HG03108 (cell line): ENCODE measurements at regions not wholly inside any gene's neighbourhood (a gene's known extent, or its start where the extent isn't known, plus 50 kb on each side); places are given as distances from the start of the nearest gene placed in this dataset.

Experiments used
- ATAC-seq: cut with Tn5 transposase; IDR thresholded peaks from one replicate; pipeline ENCODE4 v1.9.1; 2021; ENCODE audit warnings: moderate library complexity; ENCODE audit not compliant: unreplicated experiment

DNA sequence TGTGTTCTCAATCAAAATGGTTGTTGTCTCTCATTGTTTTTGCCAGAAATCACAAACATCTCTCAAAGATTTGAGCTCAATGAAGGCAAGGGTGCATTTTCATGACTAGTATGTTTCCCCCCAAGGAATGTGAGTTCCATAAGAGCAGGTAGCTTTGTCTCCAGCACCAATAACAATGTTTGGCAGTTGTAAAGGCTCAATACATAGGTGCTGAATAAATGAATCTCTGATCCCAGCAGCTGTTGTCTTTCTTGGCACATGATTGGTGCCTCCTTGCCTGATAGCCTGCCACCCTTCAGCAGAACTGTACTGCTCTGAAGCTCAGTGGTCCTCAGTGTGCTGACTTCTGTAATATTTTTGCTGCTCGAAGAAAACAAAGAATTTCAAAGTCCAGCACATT is 103.1 kb upstream of the CDH11 start:
- ATAC-seq, result no peak

- no peak for ATAC-seq
Measured at GRCh38 chr16:65224471-65224870, 102.6 kb upstream of the CDH11 start.

DNA sequence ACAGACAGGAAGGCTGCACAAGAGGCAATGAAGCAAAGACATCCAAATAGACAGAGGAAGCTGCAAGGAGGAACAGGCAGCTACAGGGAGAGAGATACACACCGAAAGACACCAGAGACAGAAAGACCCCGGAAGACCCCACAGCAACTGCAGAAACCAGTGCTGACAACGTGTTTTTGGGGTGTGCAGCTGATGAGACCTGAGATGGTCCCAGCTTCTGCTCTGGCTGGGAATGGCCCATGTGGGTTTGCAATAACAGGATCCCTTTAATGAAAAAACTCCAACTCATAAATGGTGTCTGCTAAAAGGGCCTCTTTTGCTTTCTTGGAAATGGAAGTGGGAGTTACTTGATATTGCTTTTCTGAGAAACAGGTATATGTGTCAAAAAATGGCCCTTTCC is 101.5 kb upstream of the CDH11 start:
- ATAC-seq, result no peak

DNA sequence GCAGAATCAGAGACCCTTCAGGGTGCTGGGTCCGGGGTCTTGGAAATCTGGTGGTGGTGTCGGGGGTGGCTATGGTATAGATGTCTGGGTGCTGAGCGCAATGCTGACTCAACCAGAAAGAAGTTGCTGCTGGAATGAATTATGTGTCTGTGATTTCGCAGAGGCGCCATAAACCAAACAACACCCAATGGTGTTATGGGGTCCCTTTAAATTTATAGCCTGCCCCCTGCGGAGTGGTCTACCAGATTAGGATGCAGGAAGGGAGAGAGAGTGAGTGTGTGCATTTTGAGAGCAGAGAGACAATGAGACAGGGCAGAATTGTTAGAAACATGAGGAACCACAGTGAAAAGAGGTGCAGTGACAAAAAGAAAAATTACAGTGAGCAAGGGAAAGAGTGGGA is 100.7 kb upstream of the CDH11 start:
- no peak for ATAC-seq

DNA sequence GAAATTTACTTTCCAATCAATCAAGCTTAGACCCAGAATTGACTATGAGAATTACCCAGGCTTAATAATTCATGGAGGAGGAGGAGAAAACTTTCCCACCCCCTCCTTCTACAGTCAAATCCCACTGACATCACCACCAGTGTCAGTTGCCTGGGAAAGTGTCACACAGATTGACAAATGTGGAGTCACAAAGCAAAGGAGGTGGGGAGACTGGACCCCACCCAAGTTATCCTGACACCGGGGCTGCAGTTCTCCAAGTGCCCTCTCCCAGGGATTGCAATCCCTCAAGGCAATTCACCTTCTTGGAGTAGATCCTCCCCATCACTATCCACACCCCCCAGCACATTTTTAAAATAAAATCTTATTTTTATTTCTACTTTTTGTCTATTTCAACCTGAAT is 100.2 kb upstream of the CDH11 start:
- ATAC-seq, result no peak

GRCh38 chr16:65219786-65220185 is 97.9 kb upstream of the CDH11 start:
- ATAC-seq, result no peak

DNA sequence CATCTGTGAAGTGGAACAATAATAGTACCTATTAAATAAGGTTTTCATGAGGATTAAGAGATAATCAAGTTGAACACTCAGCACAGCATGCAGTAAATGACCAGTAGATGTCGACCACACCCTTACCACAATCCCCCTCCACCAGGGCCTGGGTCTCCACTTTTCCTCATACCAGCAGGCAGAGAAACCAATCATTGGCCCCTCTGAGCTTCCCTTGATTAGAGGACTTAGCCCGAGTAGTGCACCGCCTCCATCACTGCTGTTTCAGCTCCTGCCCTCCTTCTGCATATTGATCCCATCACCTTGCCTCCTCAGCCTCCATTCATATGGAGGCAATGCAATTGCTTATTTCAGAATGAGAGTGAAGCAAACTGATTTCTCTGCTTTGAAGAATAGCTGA is 96.5 kb upstream of the CDH11 start:
- ATAC-seq, result no peak

DNA sequence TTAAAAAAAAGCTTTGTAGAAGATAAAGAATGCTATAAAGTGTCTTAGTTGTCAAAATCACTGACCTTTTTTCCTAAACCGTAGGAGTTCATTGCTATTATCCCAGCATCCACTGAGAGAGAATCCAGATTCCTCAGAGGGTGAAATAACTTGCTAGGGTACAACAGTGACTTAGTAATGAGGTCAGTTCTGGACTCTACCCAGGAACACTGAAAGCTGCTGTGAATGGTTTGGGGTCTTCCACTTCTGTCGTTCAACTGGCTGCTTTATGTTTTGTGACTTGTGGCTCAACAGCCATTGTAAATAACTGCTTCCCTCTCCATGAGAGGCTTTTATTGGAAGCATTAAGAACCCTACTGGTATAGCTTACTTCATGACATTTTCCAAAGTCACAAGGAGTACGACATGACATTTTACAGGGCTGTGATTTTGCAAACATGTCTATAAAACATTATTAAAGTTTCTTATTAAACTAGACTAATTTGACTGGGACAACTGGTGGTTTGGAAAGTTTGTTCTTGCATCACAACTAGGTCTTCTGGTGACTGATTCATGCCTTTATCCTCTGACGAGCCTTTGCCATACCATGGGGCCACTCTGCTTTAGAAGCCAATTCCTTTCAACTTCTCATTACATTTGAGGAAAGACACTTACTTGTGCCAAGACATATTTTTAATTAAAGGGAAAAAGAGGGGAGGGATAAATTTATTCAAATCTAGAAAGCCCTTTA is 92.2 kb upstream of the CDH11 start:
- no peak for ATAC-seq

DNA sequence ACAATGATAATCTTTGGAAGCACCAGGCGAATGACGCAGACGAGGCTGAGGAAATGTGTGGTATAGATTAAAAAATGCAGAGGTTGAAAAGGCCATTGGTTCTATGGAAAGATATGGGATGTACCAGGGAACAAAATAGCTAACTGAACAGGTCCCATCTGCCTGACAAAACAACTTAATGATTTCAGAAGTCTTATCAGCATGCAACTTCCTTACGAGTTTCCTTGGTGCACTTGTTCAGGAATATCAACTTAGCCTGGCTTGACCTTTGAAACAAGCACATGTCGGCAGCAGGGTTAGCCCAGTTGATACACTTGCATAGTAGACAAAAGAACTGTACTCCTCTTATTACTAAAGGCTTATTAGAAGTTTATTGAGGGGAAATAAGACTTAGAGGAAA is 90.9 kb upstream of the CDH11 start:
- ATAC-seq, result no peak

DNA sequence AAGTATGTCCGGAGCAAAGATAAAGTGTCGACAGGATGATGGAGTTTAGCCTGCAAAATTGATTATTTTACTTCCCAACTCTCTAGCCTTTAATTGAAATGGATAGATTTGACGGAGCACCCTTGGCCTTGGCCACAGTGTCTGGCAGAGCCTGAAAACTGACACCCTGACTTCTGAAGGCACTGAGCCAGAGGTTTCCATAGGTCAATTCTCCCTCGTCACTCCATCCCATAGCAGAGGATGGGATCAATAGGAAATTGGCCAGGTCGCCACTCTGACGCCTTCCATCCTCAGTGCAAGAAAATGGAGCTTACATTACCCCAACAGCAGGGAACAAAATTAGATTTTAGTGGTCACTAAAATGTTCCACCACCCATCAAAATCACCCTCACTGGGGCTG is 90.4 kb upstream of the CDH11 start:
- ATAC-seq, result no peak

- ATAC-seq, result no peak
Measured at GRCh38 chr16:65202461-65202860, 80.6 kb upstream of the CDH11 start.

- no peak for ATAC-seq
Measured at GRCh38 chr16:65201511-65201910, 79.6 kb upstream of the CDH11 start.

- no peak for ATAC-seq
Measured at GRCh38 chr16:65200857-65201256, 79.0 kb upstream of the CDH11 start.

DNA sequence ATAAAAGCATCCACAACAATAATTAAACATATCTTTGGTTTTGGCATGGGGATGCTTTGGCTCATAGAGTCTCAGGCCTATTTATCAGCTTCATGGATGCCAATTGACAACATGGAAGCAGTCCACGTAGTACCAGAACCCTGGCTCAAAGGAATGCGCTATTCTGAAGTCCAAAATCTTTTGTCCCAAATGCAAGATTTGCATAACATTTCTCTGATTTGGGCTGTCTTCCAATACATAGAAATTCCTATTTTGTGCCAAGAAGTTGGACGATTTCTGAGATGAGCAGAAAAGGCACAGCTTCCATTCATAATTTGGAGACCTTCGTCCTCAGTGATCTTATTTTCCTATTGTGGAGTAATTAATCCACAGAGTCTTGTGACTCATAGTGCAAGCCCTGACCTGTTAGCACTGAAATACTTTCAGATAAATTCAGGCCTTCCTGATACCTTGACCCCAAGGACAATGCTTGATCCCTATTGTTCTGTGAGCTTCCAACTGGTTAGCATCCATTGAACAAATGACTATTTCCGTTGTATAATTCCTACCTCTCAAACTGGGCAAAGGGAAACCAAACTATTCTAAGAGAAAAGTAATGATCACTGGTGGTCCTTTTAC is 78.4 kb upstream of the CDH11 start:
- ATAC-seq, result no peak

DNA sequence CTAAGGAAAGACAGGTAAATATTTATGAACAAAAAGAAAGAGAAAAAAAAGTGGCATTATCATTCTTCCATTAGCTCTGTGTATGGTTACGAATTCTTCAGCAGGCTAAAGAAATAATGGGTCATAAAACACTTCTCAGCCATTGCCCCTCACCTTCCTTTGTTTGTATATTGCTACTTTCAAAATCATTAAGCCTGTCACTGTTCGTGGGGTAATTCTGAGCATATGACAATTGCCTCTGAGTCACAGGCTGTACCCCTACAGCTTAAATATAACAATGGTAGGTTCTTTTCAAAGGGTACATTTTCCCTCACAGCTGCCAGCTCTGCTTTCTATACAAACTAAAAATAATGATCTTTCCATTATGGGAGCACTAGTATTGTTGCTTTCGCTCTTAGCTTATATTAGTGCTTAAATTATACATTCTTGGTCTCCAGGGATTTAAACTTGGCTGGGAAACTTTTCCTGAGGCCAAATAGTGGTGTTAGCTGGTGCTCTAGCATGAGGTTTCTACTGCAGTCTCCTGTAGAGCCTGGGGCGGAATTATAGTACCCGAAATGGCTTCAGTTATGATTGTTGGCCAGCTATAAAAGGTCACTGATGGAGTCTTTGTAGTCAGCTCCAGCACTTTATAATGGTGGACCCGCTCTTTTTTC is 74.7 kb upstream of the CDH11 start:
- no peak for ATAC-seq

DNA sequence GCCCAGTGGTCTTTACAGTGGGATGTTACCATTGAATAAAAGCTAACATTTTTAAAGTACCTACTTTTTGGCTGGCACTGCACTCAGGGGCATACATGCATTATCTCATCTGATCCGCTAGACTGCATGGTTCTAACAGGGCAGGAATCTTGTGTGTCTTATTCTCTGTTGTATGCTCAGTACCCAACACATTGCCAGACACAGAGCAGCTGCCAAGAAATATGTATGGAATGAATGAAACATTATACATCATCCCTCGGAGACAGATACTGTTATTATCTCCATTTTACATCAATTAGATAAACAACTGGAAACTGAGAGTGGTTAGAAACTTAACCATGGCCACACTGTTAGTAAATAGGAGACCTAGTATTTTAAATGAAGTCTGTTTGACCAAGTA is 74.1 kb upstream of the CDH11 start:
- no peak for ATAC-seq

- ATAC-seq, result no peak
Measured at GRCh38 chr16:65185241-65185778, 63.4 kb upstream of the CDH11 start.

DNA sequence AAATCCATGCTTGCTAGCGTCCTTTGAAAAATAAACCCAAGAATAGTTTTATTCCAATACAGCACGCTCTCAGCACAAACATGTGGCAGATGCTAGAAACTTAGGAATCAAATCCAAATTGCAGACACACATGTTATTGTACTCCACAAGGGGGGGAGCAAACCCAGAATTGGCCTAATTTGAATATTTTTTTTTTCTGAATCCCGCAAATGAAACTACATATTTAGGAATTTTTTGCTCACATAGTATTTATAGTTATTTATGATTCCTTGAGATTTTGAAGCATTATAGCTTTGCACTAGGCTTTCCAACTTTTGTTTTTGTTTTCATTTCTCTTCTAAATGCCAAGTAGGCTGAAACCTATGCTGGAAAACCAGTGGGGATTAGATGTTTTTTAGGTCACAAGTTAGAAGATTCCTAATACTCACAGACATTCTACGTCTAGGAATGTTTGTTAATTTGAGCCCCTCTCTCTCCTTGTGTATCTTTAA is 59.3 kb upstream of the CDH11 start:
- ATAC-seq, result no peak

DNA sequence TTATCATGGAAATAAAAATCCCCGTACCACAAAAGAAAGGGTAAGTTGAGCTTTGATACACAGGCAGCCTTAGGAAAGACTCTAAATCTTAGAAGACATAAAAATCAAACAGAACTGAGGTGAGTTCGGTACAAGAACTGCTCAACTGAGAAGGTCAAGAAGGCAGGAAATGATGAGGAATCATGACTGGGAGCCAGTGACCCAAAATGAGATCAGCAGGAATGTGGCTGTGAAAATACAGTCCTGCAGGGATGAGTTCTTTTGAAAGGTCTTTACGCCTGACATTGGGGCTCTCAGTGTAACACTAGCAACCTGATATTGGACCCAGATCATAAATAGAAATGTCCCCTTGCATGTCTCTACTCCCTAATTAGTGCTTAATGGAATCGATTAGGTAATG is 56.3 kb upstream of the CDH11 start:
- no peak for ATAC-seq

GRCh38 chr16:65176603-65177002 is 54.7 kb upstream of the CDH11 start:
- ATAC-seq, result no peak

- ATAC-seq, result no peak
Measured at GRCh38 chr16:65172356-65172755, 50.5 kb upstream of the CDH11 start.
